OCI-LY7 (cell line): ENCODE measurements at regions not wholly inside any gene's neighbourhood (a gene's known extent, or its start where the extent isn't known, plus 50 kb on each side); places are given as distances from the start of the nearest gene placed in this dataset.
A peak's percentile ranks its signal among the peaks of the same experiment; 100 is the strongest.

Experiments
- BruUV-seq: library from RNA; stranded (reverse); fragments of 400-500 nt; replicated peaks from 2 replicates; lab custom pipeline; 2021; lab: Mats Ljungman, UMichigan
- CTCF ChIA-PET: fragments of 300-600 bp; sonication (Branson Sonifier 250); formaldehyde crosslinking; loops from one replicate; lab custom pipeline; 2022; ENCODE audit warnings: antibody characterized with exemption; ENCODE audit not compliant: unreplicated experiment; lab: Charles Lee
- POLR2A ChIA-PET: fragments of 300-600 bp; sonication (Branson Sonifier 250); formaldehyde crosslinking; loops from one replicate; lab custom pipeline; 2022; ENCODE audit warnings: antibody characterized with exemption; lab: Charles Lee
- DNase-seq: peaks from one replicate; pipeline ENCODE4 v3.0.0-alpha.2; 2015; ENCODE audit warnings: low spot score
- H2AFZ ChIP-seq: fragments of 200-600 bp; sonication (generic), shearing (Covaris generic); 2 replicates; pipeline ENCODE4 v1.6.1; 2014; ENCODE audit warnings: mild to moderate bottlenecking, antibody characterized with exemption, low read length, moderate library complexity
- H3K27ac ChIP-seq: fragments of 200-600 bp; sonication (generic); 2 replicates; pipeline ENCODE4 v1.5.1; 2014; ENCODE audit warnings: mixed run types, low read depth, mild to moderate bottlenecking, moderate library complexity, low read length, inconsistent platforms; ENCODE audit not compliant: poor library complexity, severe bottlenecking
- H3K36me3 ChIP-seq: fragments of 200-600 bp; sonication (generic); 2 replicates; pipeline ENCODE4 v1.6.1; 2014; ENCODE audit warnings: mild to moderate bottlenecking, antibody characterized with exemption, low read length, moderate library complexity, mixed read lengths; ENCODE audit not compliant: insufficient read depth
- H3K4me1 ChIP-seq: fragments of 200-600 bp; sonication (generic); 2 replicates; pipeline ENCODE4 v1.5.1; 2014; ENCODE audit warnings: mild to moderate bottlenecking, low read length; ENCODE audit not compliant: insufficient read depth, poor library complexity, severe bottlenecking
- H3K4me2 ChIP-seq: fragments of 200-600 bp; sonication (generic); 2 replicates; pipeline ENCODE4 v1.6.1; 2014; ENCODE audit warnings: mild to moderate bottlenecking, low read length
- H3K4me3 ChIP-seq: fragments of 200-600 bp; sonication (generic); 2 replicates; pipeline ENCODE4 v1.5.1; 2014; ENCODE audit warnings: mild to moderate bottlenecking, low read depth, low read length; ENCODE audit not compliant: poor library complexity, severe bottlenecking
- H3K79me2 ChIP-seq: fragments of 200-600 bp; sonication (generic); 2 replicates; pipeline ENCODE4 v1.6.1; 2016; ENCODE audit warnings: low read depth, mild to moderate bottlenecking, low read length, moderate library complexity, mixed read lengths; ENCODE audit not compliant: insufficient read depth
- H3K9me2 ChIP-seq: fragments of 200-600 bp; sonication (generic); 2 replicates; pipeline ENCODE4 v1.6.1; 2016; ENCODE audit warnings: mild to moderate bottlenecking, low read length, mixed read lengths; ENCODE audit not compliant: insufficient read depth
- H3K9me3 ChIP-seq: fragments of 200-600 bp; sonication (generic); 2 replicates; pipeline ENCODE4 v1.6.1; 2014; ENCODE audit warnings: mild to moderate bottlenecking, mixed run types, low read length, mixed read lengths
- H4K20me1 ChIP-seq: fragments of 200-600 bp; sonication (generic); 2 replicates; pipeline ENCODE4 v1.6.1; 2014; ENCODE audit warnings: mild to moderate bottlenecking, antibody characterized with exemption, low read length, moderate library complexity, mixed read lengths; ENCODE audit not compliant: insufficient read depth
- CTCF ChIP-seq: fragments of 200-600 bp; sonication (generic); conservative IDR thresholded peaks from 2 replicates; pipeline ENCODE4 v1.5.1; 2014; ENCODE audit warnings: mild to moderate bottlenecking, antibody characterized with exemption, low read length, moderate library complexity, mixed read lengths
- EZH2phosphoT487 ChIP-seq: fragments of 200-600 bp; sonication (generic); IDR thresholded peaks from 2 replicates; pipeline ENCODE4 v1.6.1; 2018; ENCODE audit warnings: low read depth, borderline replicate concordance, mild to moderate bottlenecking, mixed run types, antibody characterized with exemption, low read length, moderate library complexity, mixed read lengths
- intact Hi-C: fragments of 100-400 bp; cut with micrococcal nuclease; formaldehyde crosslinking; loops from one replicate; pipeline ENCODE4 v1.10.0; 2022; ENCODE audit not compliant: unreplicated experiment

GRCh38 chr6:106752641-106753040 is 123.3 kb downstream of the QRSL1 start:
- Histone ChIP-seq H2AFZ (no peak overlapping the region), H3K4me1 (peaks cover 15% of the 10 kb centered on the region), H3K79me2 (no peaks in the 10 kb centered on the region), H3K4me2 (no peak overlapping the region), H3K36me3 (no peaks in the 10 kb centered on the region), H4K20me1 (no peaks in the 10 kb centered on the region), H3K27ac (no peak overlapping the region), H3K9me3 (no peaks in the 10 kb centered on the region), H3K4me3 (no peak overlapping the region), H3K9me2 (no peaks in the 10 kb centered on the region)
- TF ChIP-seq CTCF (no peak), EZH2phosphoT487 (no peak)
- CTCF ChIA-PET, result no interaction called here
- POLR2A ChIA-PET, result interaction anchor here (0.7 to 2.6 kb wide), 6 partner anchors 8 to 38 kb away, joined by 3 to 8 read pairs (median 4); no protein-coding TSS in a partner anchor
- BruUV-seq, result no TSS peak
- intact Hi-C loops, result no loop called here
- no peak for DNase-seq

GRCh38 chr6:106751501-106752252 is 122.3 kb downstream of the QRSL1 start:
- Histone ChIP-seq H3K36me3 (no peaks in the 10 kb centered on the region), H3K27ac (no peak overlapping the region), H3K4me3 (no peak overlapping the region), H3K4me2 (no peak overlapping the region), H3K9me2 (no peaks in the 10 kb centered on the region), H2AFZ (no peak overlapping the region), H3K4me1 (peaks cover 15% of the 10 kb centered on the region), H4K20me1 (no peaks in the 10 kb centered on the region), H3K79me2 (no peaks in the 10 kb centered on the region), H3K9me3 (no peaks in the 10 kb centered on the region)
- ChIA-PET CTCF (no interaction called here), POLR2A (interaction anchor here (0.5 to 2.6 kb wide), 4 partner anchors 20 to 140 kb away, joined by 3 to 8 read pairs (median 4); no protein-coding TSS in a partner anchor)
- no peak for DNase-seq
- no peak for TF ChIP-seq CTCF
- no peak for TF ChIP-seq EZH2phosphoT487
- intact Hi-C loops, result no loop called here
- no TSS peak for BruUV-seq

- no peak overlapping the region for H3K27ac ChIP-seq
- H2AFZ ChIP-seq, result peak overlapping the region; percentile 31; the same call in 1 of the 2 replicates
- H3K4me3 ChIP-seq, result no peak overlapping the region
- no TSS peak for BruUV-seq
- peaks cover 15% of the 10 kb centered on the region for H3K4me1 ChIP-seq
- ChIA-PET POLR2A (interaction anchor here (0.8 to 1.1 kb wide), 2 partner anchors 20 to 23 kb away, joined by 3 to 5 read pairs; no protein-coding TSS in a partner anchor), CTCF (no interaction called here)
- no peak overlapping the region; the same call in 1 of the 2 replicates for H3K4me2 ChIP-seq
- DNase-seq, result no peak
- no peaks in the 10 kb centered on the region for H3K36me3 ChIP-seq
- H4K20me1 ChIP-seq, result no peaks in the 10 kb centered on the region
- no peak for TF ChIP-seq CTCF
- no peaks in the 10 kb centered on the region for H3K9me3 ChIP-seq
- no peaks in the 10 kb centered on the region for H3K9me2 ChIP-seq
- intact Hi-C loops, result no loop called here
- no peaks in the 10 kb centered on the region for H3K79me2 ChIP-seq
Measured at GRCh38 chr6:106750946-106751345, 121.6 kb downstream of the QRSL1 start.
